ENCODE measurements at regions not wholly inside any gene's neighbourhood (a gene's known extent, or its start where the extent isn't known, plus 50 kb on each side); places are given as distances from the start of the nearest gene placed in this dataset.
A peak's percentile ranks its signal among the peaks of the same experiment; 100 is the strongest.

DNA sequence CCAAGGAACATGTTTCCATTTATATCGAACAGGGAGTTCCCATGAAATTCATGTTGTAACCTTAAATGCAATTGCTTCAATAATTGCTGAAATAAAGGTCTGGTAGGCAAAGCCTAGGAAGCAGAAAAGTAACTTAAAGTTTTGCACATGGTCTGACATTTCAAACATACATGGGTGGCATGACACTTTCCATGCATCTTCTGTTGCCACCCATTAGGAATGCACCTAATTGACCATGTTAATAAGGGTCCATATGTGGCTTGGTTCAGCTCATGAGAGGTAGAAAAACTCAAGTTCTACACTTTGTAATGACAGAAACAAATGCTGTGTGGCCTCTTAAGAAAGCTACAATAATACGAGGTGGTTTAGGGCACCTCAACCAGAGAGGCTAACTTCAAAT is 72.0 kb upstream of the GORAB start:
- H3K9me3 ChIP-seq: no peaks in the 10 kb centered on the region
- H3K36me3 ChIP-seq: no peaks in the 10 kb centered on the region
- H3K4me1 ChIP-seq: peaks cover 0 to 6% of the 10 kb centered on the region in 2 donors
- intact Hi-C loops (cut with DNase I): no loop called here
- peak overlapping the region; percentile 21 to 67 for H3K27ac ChIP-seq
- TF ChIP-seq CTCF (IDR thresholded peaks at IDR 0.05): no peak
- no peak overlapping the region for H3K4me3 ChIP-seq
- H3K27me3 ChIP-seq: no peaks in the 10 kb centered on the region
- no peak for DNase-seq (ENCODE audit: low spot score in 2 of 2)

DNA sequence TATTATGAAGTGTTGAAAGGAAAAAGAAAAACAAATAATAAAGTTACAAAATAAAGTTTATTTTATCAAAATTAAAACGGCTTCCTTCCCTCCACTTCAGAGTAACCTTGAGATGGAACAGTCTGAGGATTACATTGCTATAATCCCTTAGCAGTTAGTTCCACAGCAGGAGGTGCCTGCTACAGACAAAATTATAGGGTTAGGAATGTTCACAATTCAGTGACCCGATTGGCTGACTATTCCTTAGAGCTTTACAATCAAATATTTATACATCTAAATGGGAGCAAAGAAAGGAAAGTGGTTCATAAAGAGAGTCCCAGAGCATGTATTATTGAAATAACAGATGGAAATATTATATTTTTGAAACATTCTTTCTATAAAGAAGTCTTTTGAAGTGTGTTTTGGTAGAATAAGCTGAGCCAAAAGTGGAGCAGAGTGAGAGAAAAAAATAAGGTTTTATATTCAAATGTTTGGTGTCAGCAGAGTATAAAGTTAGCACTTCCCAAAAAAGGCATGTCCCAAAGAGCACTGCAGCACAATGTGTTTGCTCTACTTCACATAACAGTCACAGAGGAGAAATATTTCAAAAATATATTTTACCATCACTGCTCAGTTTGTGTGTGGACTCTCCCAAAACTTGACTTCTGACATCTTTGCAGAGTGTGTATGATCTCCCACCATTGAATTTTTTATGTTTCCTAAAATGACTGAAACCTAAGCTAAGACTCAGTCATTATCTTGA is 71.4 kb upstream of the GORAB start:
- H3K4me3 ChIP-seq: no peak overlapping the region
- no peaks in the 10 kb centered on the region for H3K27me3 ChIP-seq
- no peaks in the 10 kb centered on the region for H3K9me3 ChIP-seq
- intact Hi-C loops (cut with DNase I): no loop called here
- no peak for DNase-seq (ENCODE audit: low spot score in 2 of 2)
- peaks cover 0 to 6% of the 10 kb centered on the region in 2 donors for H3K4me1 ChIP-seq
- no peaks in the 10 kb centered on the region for H3K36me3 ChIP-seq
- no peak for TF ChIP-seq CTCF (IDR thresholded peaks at IDR 0.05)
- peak overlapping the region; percentile 21 to 67 for H3K27ac ChIP-seq

DNA sequence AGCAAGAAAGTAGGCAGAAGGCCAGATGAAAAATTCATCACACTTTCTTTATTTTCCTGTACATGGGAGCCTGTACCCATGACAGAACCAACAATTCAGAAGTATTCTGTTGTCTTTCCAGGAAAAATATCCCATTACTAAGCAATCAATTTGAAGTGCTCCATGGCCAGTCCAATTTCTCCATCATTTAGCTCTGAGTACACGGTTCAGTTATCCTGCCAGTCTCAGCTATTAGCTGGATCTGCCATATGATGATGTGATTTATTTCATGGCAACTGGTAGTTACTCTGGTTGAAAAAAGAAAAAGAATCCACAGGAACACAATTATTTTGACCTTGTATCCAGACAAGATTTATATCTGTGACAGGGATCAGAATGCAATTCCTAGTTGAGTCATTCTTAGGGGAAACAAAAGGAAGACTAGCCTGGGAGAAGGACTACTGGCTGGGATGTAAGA is 70.6 kb upstream of the GORAB start:
- H3K36me3 ChIP-seq: no peaks in the 10 kb centered on the region
- H3K4me3 ChIP-seq: no peak overlapping the region
- H3K9me3 ChIP-seq: no peaks in the 10 kb centered on the region
- H3K4me1 ChIP-seq: peaks cover 0 to 6% of the 10 kb centered on the region in 2 donors
- intact Hi-C loops (cut with DNase I): no loop called here
- no peak for DNase-seq (ENCODE audit: low spot score in 2 of 2)
- no peak for TF ChIP-seq CTCF (IDR thresholded peaks at IDR 0.05)
- no peaks in the 10 kb centered on the region for H3K27me3 ChIP-seq
- H3K27ac ChIP-seq: peak overlapping the region in 1 of 2 donors; percentile 67

DNA sequence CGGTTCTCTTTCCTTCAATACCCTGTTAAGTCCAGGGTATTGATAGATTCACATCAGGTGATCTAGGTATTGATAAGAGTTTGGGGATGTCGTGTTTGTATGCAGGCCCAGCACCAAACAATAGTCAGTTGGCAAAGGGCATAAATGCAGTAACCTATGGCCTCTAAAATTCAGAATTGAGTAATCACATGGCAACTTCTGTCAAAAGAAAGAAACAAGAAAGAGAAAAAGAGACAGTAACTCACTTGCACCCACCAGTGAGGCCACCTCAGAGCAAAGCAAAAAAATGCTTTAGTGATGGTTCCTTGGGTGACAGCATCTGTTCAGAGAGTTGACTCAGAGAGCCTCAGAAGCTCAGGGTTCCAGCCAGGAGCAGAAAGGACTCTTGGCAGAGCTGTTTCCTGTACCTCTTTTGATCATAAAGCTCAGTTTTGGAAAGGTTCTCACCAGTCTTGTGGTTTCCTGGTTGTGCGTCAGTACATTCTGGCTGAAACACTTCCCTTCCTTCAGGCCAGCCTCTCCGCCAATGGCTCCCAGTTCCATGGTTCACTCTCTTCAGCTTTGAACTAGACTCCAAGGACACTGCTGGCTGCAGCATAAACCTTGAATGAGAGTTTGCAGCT is 70.1 kb upstream of the GORAB start:
- no peak for TF ChIP-seq CTCF (IDR thresholded peaks at IDR 0.05)
- Histone ChIP-seq H3K27me3 (no peaks in the 10 kb centered on the region), H3K9me3 (no peaks in the 10 kb centered on the region), H3K4me1 (peaks cover 0 to 6% of the 10 kb centered on the region in 2 donors), H3K4me3 (no peak overlapping the region), H3K27ac (peak overlapping the region in 1 of 2 donors; percentile 67), H3K36me3 (no peaks in the 10 kb centered on the region)
- intact Hi-C loops (cut with DNase I): no loop called here
- peak in 1 of 2 donors; percentile 62 for DNase-seq (ENCODE audit: low spot score in 2 of 2)

DNA sequence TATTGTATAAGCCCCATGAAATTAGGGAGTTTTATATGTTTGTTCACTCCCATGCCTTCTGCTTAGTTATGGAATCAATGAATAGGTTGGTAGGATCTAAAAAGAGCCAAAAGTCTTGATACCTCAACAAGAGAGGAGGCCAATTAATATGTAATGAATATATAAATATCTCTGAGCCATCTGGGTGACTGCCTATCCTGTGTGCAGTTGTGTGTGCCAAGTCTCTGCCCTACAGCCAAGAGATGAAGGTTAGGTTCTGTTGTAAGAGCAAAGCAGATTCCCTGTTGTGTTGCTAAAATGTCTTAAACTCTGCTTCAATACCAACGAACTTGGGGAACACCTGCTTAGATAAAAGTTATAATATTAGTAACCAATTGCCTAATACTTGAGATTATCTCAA is 61.8 kb upstream of the GORAB start:
- intact Hi-C loops (cut with DNase I): no loop called here
- Histone ChIP-seq H3K4me1 (peaks cover 0 to 5% of the 10 kb centered on the region in 2 donors), H3K9me3 (no peaks in the 10 kb centered on the region), H3K27me3 (no peaks in the 10 kb centered on the region), H3K4me3 (no peak overlapping the region), H3K36me3 (no peaks in the 10 kb centered on the region), H3K27ac (no peak overlapping the region)
- no peak for TF ChIP-seq CTCF (IDR thresholded peaks at IDR 0.05)
- DNase-seq (ENCODE audit: low spot score in 2 of 2): no peak

Data from ascending aorta (tissue), 2 donors.